Neural progenitor cell (in vitro differentiated cells): ENCODE measurements at regions not wholly inside any gene's neighbourhood (a gene's known extent, or its start where the extent isn't known, plus 50 kb on each side); places are given as distances from the start of the nearest gene placed in this dataset.

Experiments
- CTCF ChIP-seq: fragments of 200-600 bp; sonication (generic); IDR thresholded peaks from 2 replicates; pipeline ENCODE4 v1.5.1; 2017; ENCODE audit warnings: antibody characterized with exemption, mild to moderate bottlenecking
- EZH2 ChIP-seq: fragments of 200-600 bp; sonication (generic); IDR thresholded peaks from 2 replicates; pipeline ENCODE4 v1.6.1; 2017; ENCODE audit warnings: antibody characterized with exemption, mild to moderate bottlenecking, moderate library complexity
- EZH2phosphoT487 ChIP-seq: fragments of 200-600 bp; sonication (generic); IDR thresholded peaks from 2 replicates; pipeline ENCODE4 v1.6.1; 2017; ENCODE audit warnings: antibody characterized with exemption

DNA sequence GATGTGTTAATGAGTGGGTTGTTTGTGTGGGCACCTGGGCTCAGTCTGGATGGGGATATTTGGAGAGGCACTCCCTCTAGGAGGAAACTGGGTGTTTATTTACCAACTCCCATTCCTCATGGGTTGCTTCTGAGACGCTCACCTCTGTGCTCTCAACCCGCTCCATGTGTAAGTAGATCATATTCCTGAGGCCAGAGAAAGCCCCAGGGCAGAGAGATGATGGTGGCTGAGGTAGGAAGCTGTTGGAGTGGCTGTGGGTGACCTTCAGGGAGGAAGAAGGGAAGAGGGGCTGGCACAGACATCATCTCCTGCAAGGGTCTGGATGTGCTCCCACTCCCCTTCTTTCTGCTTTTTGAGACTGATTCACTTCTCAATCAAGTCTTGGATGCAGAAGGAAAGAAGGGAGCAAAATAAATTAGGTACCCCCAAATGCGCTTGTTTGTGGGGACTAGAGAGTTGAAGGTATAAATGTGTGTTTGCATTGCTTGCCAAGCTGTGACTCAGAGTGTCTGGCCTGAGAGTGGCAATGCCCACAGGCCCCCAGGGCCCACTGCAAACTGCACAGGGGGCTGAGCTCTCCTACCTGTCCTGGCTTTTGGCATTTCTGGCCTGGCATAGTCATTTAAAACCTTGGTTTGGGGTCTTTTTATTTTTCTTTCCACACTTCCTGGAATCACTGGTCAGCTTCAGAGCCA is 57.2 kb upstream of the TNP1 start:
- TF ChIP-seq CTCF: no peak
- TF ChIP-seq EZH2: no peak
- no peak for TF ChIP-seq EZH2phosphoT487
